ENCODE measurements at regions not wholly inside any gene's neighbourhood (a gene's known extent, or its start where the extent isn't known, plus 50 kb on each side); places are given as distances from the start of the nearest gene placed in this dataset.
"Not testable (repeated sequence)": the region's sequence is repeated elsewhere in the genome, so short reads cannot be mapped to it uniquely, and the experiment has no call there.

DNA sequence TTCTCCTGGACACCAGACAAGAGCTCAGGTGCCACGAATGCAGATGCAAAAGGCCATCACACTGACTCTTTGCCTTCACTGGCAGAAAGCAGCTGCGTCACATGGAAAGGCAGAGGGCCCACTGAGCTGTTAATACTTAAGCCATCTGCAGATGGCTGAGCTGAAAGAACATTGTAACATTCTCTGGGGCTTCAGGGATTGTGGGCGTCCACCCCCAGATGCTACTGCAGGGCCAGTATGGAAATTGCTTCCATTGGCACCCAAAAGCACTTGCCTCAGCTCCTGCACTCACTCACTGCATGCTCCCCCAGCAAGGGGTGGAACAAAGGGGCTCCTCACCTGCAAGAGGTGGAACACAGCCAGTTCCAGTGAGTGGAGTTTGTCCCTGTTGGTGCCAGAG lies 1264.6 kb downstream of the REEP3 start:
- WGBS = 94% methylated on average over 3 of the region's 3 CpGs
- H3K4me1 ChIP-seq (ENCODE audit: control insufficient read depth in 2 of 2, insufficient read depth in 2 of 2, low read length in 2 of 2) = no peaks in the 10 kb centered on the region
- no peak overlapping the region for H3K27ac ChIP-seq (ENCODE audit: low read depth in 1 of 2, low read length in 1 of 2)
- no peak overlapping the region for H3K4me3 ChIP-seq (ENCODE audit: low read length in 2 of 2)
- H3K36me3 ChIP-seq (ENCODE audit: control insufficient read depth in 2 of 2, insufficient read depth in 2 of 2, low read length in 1 of 2) = no peaks in the 10 kb centered on the region
- no peak for DNase-seq (ENCODE audit: low read depth in 6 of 9, low spot score in 9 of 9)
- no peaks in the 10 kb centered on the region for H3K27me3 ChIP-seq (ENCODE audit: control insufficient read depth in 2 of 2, insufficient read depth in 1 of 2, low read length in 1 of 2)
- H3K9me3 ChIP-seq (ENCODE audit: control insufficient read depth in 2 of 2, insufficient read depth in 1 of 2, low read length in 1 of 2) = peaks cover 0 to 10% of the 10 kb centered on the region in 2 donors

DNA sequence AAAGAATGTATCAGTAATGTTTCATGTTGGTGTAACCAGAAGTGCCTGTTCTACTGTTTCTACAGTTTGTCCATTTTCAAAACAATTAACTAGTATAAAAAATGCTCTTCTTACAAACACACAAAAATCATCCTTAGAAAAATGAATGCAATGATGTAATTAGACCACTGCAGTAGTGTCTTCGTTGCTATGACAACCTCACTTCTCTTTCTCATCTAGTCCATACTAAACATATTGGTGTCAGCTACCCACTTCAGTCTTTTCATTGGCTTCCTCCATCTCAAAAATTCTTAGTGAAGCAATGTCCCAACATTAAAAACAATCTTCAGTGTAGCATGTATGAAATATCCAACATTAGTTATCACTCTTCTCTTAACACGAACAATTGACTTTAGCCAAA lies 1265.8 kb downstream of the REEP3 start:
- no peak overlapping the region for H3K4me3 ChIP-seq (ENCODE audit: low read length in 2 of 2)
- no peak overlapping the region for H3K27ac ChIP-seq (ENCODE audit: low read depth in 1 of 2, low read length in 1 of 2)
- H3K27me3 ChIP-seq (ENCODE audit: control insufficient read depth in 2 of 2, insufficient read depth in 1 of 2, low read length in 1 of 2) = no peaks in the 10 kb centered on the region
- no peaks in the 10 kb centered on the region for H3K4me1 ChIP-seq (ENCODE audit: control insufficient read depth in 2 of 2, insufficient read depth in 2 of 2, low read length in 2 of 2)
- H3K36me3 ChIP-seq (ENCODE audit: control insufficient read depth in 2 of 2, insufficient read depth in 2 of 2, low read length in 1 of 2) = no peaks in the 10 kb centered on the region
- no peak for DNase-seq (ENCODE audit: low read depth in 6 of 9, low spot score in 9 of 9)
- peaks cover 0 to 10% of the 10 kb centered on the region in 2 donors for H3K9me3 ChIP-seq (ENCODE audit: control insufficient read depth in 2 of 2, insufficient read depth in 1 of 2, low read length in 1 of 2)
- WGBS = 91% methylated on average over 2 of the region's 2 CpGs

DNA sequence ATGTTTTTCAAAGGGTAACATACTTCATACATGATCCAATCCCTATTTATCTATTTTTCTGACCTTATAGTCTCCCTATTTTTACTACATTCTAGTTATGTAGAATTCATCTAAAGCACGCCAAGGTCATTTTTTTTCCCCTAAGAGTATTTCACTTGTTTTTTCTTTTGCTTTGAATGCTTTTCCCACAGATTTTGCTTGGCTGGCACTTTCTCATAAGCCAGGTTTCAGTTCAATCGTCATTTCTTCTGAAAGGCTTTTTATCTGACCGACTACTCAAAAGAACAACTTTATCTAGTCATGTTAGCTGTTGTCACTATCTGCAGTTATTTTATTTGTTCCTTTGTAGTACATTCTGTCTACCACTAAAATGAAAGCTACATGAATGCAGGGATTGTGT lies 1274.6 kb downstream of the REEP3 start:
- DNase-seq (ENCODE audit: low read depth in 6 of 9, low spot score in 9 of 9) = no peak
- Histone ChIP-seq H3K9me3 (ENCODE audit: control insufficient read depth in 2 of 2, insufficient read depth in 1 of 2, low read length in 1 of 2) (no peaks in the 10 kb centered on the region), H3K4me3 (ENCODE audit: low read length in 2 of 2) (no peak overlapping the region), H3K27ac (ENCODE audit: low read depth in 1 of 2, low read length in 1 of 2) (no peak overlapping the region), H3K4me1 (ENCODE audit: control insufficient read depth in 2 of 2, insufficient read depth in 2 of 2, low read length in 2 of 2) (no peaks in the 10 kb centered on the region), H3K36me3 (ENCODE audit: control insufficient read depth in 2 of 2, insufficient read depth in 2 of 2, low read length in 1 of 2) (no peaks in the 10 kb centered on the region), H3K27me3 (ENCODE audit: control insufficient read depth in 2 of 2, insufficient read depth in 1 of 2, low read length in 1 of 2) (no peaks in the 10 kb centered on the region)
- WGBS = 93% methylated on average over 3 of the region's 3 CpGs

GRCh38 chr10:64798297-64798696 lies 1277.1 kb downstream of the REEP3 start:
- Histone ChIP-seq H3K9me3 (ENCODE audit: control insufficient read depth in 2 of 2, insufficient read depth in 1 of 2, low read length in 1 of 2) (no peaks in the 10 kb centered on the region), H3K4me1 (ENCODE audit: control insufficient read depth in 2 of 2, insufficient read depth in 2 of 2, low read length in 2 of 2) (no peaks in the 10 kb centered on the region), H3K4me3 (ENCODE audit: low read length in 2 of 2) (no peak overlapping the region), H3K27ac (ENCODE audit: low read depth in 1 of 2, low read length in 1 of 2) (no peak overlapping the region), H3K27me3 (ENCODE audit: control insufficient read depth in 2 of 2, insufficient read depth in 1 of 2, low read length in 1 of 2) (no peaks in the 10 kb centered on the region), H3K36me3 (ENCODE audit: control insufficient read depth in 2 of 2, insufficient read depth in 2 of 2, low read length in 1 of 2) (no peaks in the 10 kb centered on the region)
- 90% methylated on average over 1 of the region's 1 CpG for WGBS
- no peak for DNase-seq (ENCODE audit: low read depth in 6 of 9, low spot score in 9 of 9)

DNA sequence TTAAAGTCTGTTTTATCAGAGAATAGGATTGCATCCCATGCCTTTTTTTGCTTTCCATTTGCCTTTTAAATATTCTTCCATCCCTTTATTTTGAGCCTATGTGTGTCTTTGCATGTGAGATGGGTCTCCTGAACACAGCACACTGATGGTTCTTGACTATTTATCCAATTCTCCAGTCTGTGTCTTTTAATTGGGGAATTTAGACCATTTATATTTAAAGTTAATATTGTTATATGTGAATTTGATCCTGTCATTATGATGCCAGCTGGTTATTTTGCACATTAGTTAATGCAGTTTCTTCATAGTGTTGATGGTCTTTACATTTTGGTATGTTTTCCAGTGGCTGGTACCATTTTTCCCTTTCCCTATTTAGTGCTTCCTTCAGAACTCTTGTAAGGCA lies 1287.0 kb downstream of the REEP3 start:
- not testable (repeated sequence) for H3K27ac ChIP-seq (ENCODE audit: low read depth in 1 of 2, low read length in 1 of 2); H3K27me3 ChIP-seq (ENCODE audit: control insufficient read depth in 2 of 2, insufficient read depth in 1 of 2, low read length in 1 of 2); H3K4me1 ChIP-seq (ENCODE audit: control insufficient read depth in 2 of 2, insufficient read depth in 2 of 2, low read length in 2 of 2); H3K4me3 ChIP-seq (ENCODE audit: low read length in 2 of 2); DNase-seq (ENCODE audit: low read depth in 6 of 9, low spot score in 9 of 9); H3K36me3 ChIP-seq (ENCODE audit: control insufficient read depth in 2 of 2, insufficient read depth in 2 of 2, low read length in 1 of 2)
- peaks cover 0 to 16% of the 10 kb centered on the region in 2 donors for H3K9me3 ChIP-seq (ENCODE audit: control insufficient read depth in 2 of 2, insufficient read depth in 1 of 2, low read length in 1 of 2)

GRCh38 chr10:64810046-64810445 lies 1288.8 kb downstream of the REEP3 start:
- WGBS = 74% methylated on average over 4 of the region's 4 CpGs
- not testable (repeated sequence) for H3K27ac ChIP-seq (ENCODE audit: low read depth in 1 of 2, low read length in 1 of 2); DNase-seq (ENCODE audit: low read depth in 6 of 9, low spot score in 9 of 9)

DNA sequence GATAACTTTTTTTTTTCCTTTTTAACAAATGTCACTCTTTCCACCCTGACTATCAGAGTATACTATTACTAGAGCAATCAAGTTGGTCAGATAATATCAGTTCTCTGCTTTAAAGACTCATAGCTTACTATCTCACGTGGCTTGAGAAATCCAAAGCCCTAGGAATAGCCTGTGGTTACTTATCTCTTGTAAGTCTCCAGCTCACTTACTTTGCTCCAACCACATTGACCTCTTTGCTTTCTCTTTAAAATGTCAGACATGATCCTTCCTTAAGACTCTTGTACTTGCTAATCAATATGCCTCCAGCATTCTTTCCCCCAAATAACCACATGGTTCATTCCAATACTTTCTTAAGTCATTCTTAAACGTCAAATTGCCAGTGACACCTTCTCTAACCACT lies 1292.2 kb downstream of the REEP3 start:
- no peaks in the 10 kb centered on the region for H3K36me3 ChIP-seq (ENCODE audit: control insufficient read depth in 2 of 2, insufficient read depth in 2 of 2, low read length in 1 of 2)
- 70% methylated on average over 2 of the region's 2 CpGs for WGBS
- H3K27me3 ChIP-seq (ENCODE audit: control insufficient read depth in 2 of 2, insufficient read depth in 1 of 2, low read length in 1 of 2) = no peaks in the 10 kb centered on the region
- H3K4me3 ChIP-seq (ENCODE audit: low read length in 2 of 2) = no peak overlapping the region
- no peak for DNase-seq (ENCODE audit: low read depth in 6 of 9, low spot score in 9 of 9)
- H3K9me3 ChIP-seq (ENCODE audit: control insufficient read depth in 2 of 2, insufficient read depth in 1 of 2, low read length in 1 of 2) = peaks cover 0 to 16% of the 10 kb centered on the region in 2 donors
- no peaks in the 10 kb centered on the region for H3K4me1 ChIP-seq (ENCODE audit: control insufficient read depth in 2 of 2, insufficient read depth in 2 of 2, low read length in 2 of 2)
- no peak overlapping the region for H3K27ac ChIP-seq (ENCODE audit: low read depth in 1 of 2, low read length in 1 of 2)

More at GRCh38 chr10:64810046-64810445, 1288.8 kb downstream of the REEP3 start:
- H3K27me3 ChIP-seq (ENCODE audit: control insufficient read depth in 2 of 2, insufficient read depth in 1 of 2, low read length in 1 of 2); H3K4me3 ChIP-seq (ENCODE audit: low read length in 2 of 2); H3K36me3 ChIP-seq (ENCODE audit: control insufficient read depth in 2 of 2, insufficient read depth in 2 of 2, low read length in 1 of 2); H3K4me1 ChIP-seq (ENCODE audit: control insufficient read depth in 2 of 2, insufficient read depth in 2 of 2, low read length in 2 of 2): not testable (repeated sequence)
- H3K9me3 ChIP-seq (ENCODE audit: control insufficient read depth in 2 of 2, insufficient read depth in 1 of 2, low read length in 1 of 2) = peaks cover 0 to 16% of the 10 kb centered on the region in 2 donors

DNA sequence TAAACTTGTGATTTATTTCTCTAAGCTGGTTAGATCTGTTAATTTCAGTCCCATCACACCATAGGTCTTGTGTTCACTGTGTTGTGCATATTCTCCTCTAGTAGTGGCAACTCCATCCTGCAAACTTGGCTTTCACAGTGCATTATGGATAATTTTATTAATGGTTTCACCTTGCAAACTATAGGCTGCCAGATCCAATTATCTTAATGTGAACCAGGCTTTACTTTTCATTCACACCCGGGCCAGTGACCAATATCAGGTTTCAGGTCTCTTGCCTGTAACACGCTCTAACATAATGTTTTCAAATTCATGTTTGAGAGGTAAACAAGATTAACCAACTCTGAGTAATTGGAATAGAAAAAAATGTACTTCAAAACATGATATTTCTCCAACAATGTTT lies 1293.0 kb downstream of the REEP3 start:
- Histone ChIP-seq H3K9me3 (ENCODE audit: control insufficient read depth in 2 of 2, insufficient read depth in 1 of 2, low read length in 1 of 2) (peaks cover 0 to 16% of the 10 kb centered on the region in 2 donors), H3K27me3 (ENCODE audit: control insufficient read depth in 2 of 2, insufficient read depth in 1 of 2, low read length in 1 of 2) (no peaks in the 10 kb centered on the region), H3K36me3 (ENCODE audit: control insufficient read depth in 2 of 2, insufficient read depth in 2 of 2, low read length in 1 of 2) (no peaks in the 10 kb centered on the region), H3K27ac (ENCODE audit: low read depth in 1 of 2, low read length in 1 of 2) (no peak overlapping the region), H3K4me3 (ENCODE audit: low read length in 2 of 2) (no peak overlapping the region), H3K4me1 (ENCODE audit: control insufficient read depth in 2 of 2, insufficient read depth in 2 of 2, low read length in 2 of 2) (no peaks in the 10 kb centered on the region)
- no peak for DNase-seq (ENCODE audit: low read depth in 6 of 9, low spot score in 9 of 9)
- 95% methylated on average over 2 of the region's 2 CpGs for WGBS

GRCh38 chr10:64829888-64830412 lies 1308.7 kb downstream of the REEP3 start:
- Histone ChIP-seq H3K4me1 (ENCODE audit: control insufficient read depth in 2 of 2, insufficient read depth in 2 of 2, low read length in 2 of 2) (no peaks in the 10 kb centered on the region), H3K27ac (ENCODE audit: low read depth in 1 of 2, low read length in 1 of 2) (no peak overlapping the region), H3K27me3 (ENCODE audit: control insufficient read depth in 2 of 2, insufficient read depth in 1 of 2, low read length in 1 of 2) (no peaks in the 10 kb centered on the region), H3K36me3 (ENCODE audit: control insufficient read depth in 2 of 2, insufficient read depth in 2 of 2, low read length in 1 of 2) (no peaks in the 10 kb centered on the region), H3K4me3 (ENCODE audit: low read length in 2 of 2) (no peak overlapping the region), H3K9me3 (ENCODE audit: control insufficient read depth in 2 of 2, insufficient read depth in 1 of 2, low read length in 1 of 2) (peaks cover 0 to 3% of the 10 kb centered on the region in 2 donors)
- 94% methylated on average over 3 of the region's 3 CpGs for WGBS
- DNase-seq (ENCODE audit: low read depth in 6 of 9, low spot score in 9 of 9) = no peak

DNA sequence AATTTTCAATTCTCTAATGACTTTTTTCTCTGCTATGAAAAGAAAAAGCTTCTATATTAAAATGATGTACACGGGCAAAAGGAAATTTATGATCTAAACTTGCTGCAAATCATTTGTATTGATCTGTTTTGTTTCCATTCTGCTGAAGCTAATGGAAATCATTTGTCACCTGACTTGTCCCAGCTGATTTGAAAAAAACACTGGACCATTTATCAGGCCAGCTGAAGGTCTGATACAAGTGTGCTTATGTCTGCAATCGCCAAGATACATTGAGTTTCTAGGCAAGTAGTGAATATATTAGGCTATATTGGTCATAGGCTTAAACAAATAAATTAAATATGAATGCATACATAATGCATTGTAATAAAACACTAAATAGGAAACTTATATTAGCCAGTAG lies 1309.7 kb downstream of the REEP3 start:
- WGBS = 71% methylated on average over 2 of the region's 2 CpGs
- Histone ChIP-seq H3K4me3 (ENCODE audit: low read length in 2 of 2) (no peak overlapping the region), H3K9me3 (ENCODE audit: control insufficient read depth in 2 of 2, insufficient read depth in 1 of 2, low read length in 1 of 2) (no peaks in the 10 kb centered on the region), H3K4me1 (ENCODE audit: control insufficient read depth in 2 of 2, insufficient read depth in 2 of 2, low read length in 2 of 2) (no peaks in the 10 kb centered on the region), H3K27ac (ENCODE audit: low read depth in 1 of 2, low read length in 1 of 2) (no peak overlapping the region), H3K36me3 (ENCODE audit: control insufficient read depth in 2 of 2, insufficient read depth in 2 of 2, low read length in 1 of 2) (no peaks in the 10 kb centered on the region), H3K27me3 (ENCODE audit: control insufficient read depth in 2 of 2, insufficient read depth in 1 of 2, low read length in 1 of 2) (no peaks in the 10 kb centered on the region)
- DNase-seq (ENCODE audit: low read depth in 6 of 9, low spot score in 9 of 9) = no peak

All from thymus (tissue), 11 donors.